ENCODE measurements at regions not wholly inside any gene's neighbourhood (a gene's known extent, or its start where the extent isn't known, plus 50 kb on each side); places are given as distances from the start of the nearest gene placed in this dataset.

DNA sequence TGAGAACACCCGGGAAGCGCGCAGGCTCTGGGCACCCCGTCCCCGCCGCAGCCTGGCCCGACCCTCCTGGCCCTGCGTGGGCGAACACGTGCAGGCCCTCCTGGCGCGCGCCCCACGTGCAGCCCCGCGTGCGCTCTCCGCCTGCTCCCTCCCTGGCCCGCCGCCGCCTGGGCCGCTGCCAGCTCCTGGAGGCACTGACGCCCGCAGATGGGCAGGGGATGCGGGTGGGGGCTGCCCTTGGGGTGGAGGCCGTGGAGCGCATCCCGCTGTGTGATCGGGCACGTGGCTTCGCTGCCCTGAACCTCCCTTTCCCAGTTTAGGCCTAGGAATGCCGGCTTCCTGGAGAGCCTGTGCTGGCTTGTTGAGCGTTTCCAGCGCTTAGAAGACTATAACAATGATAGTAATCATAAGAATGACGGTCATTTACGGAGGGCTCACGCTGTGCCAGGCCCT is 104.6 kb upstream of the SLC6A6 start:
- peak; percentile 49 to 79 (median 59) for DNase-seq
- Histone ChIP-seq H3K9me3 (replicated peaks in 1 of 3) (no peaks in the 10 kb centered on the region), H3K27me3 (no peaks in the 10 kb centered on the region), H3K27ac (no peak overlapping the region), H3K36me3 (replicated peaks in 1 of 2) (no peaks in the 10 kb centered on the region), H3K4me1 (replicated peaks in 1 of 2) (peaks cover 4 to 13% of the 10 kb centered on the region in 2 donors), H3K4me3 (no peak overlapping the region)
- WGBS, 4 donors: 30 to 83% (median 42%) methylated on average over 4 to 37 of the region's 37 CpGs
- intact Hi-C loops (cut with DNase I): no loop called here
- TF ChIP-seq POLR2A (IDR thresholded peaks at IDR 0.05): no peak
- TF ChIP-seq, protein P1, sequence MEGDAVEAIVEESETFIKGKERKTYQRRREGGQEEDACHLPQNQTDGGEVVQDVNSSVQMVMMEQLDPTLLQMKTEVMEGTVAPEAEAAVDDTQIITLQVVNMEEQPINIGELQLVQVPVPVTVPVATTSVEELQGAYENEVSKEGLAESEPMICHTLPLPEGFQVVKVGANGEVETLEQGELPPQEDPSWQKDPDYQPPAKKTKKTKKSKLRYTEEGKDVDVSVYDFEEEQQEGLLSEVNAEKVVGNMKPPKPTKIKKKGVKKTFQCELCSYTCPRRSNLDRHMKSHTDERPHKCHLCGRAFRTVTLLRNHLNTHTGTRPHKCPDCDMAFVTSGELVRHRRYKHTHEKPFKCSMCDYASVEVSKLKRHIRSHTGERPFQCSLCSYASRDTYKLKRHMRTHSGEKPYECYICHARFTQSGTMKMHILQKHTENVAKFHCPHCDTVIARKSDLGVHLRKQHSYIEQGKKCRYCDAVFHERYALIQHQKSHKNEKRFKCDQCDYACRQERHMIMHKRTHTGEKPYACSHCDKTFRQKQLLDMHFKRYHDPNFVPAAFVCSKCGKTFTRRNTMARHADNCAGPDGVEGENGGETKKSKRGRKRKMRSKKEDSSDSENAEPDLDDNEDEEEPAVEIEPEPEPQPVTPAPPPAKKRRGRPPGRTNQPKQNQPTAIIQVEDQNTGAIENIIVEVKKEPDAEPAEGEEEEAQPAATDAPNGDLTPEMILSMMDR (IDR thresholded peaks at IDR 0.05): no peak

DNA sequence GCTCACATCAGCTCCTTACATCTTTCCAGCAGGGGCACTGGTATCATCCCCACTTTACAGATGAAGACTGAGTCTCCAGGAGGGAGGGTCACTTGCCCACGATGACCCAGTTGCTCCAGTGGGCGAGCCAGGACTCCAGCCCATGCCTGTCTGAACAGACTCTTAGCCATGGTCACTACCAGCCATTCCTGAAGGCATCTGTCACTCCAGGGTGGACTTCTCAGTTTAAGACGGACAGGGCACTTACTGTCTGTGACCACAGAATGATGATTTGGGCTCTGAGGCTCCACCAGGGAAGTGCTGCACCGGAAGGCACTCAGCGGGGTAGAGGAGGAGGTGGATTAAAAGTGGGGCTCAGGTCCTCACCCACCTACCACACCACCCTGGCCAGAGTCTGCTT is 104.0 kb upstream of the SLC6A6 start:
- intact Hi-C loops (cut with DNase I): no loop called here
- H3K36me3 ChIP-seq (replicated peaks in 1 of 2): no peaks in the 10 kb centered on the region
- H3K9me3 ChIP-seq (replicated peaks in 1 of 3): no peaks in the 10 kb centered on the region
- no peak for TF ChIP-seq POLR2A (IDR thresholded peaks at IDR 0.05)
- TF ChIP-seq, protein P1 (IDR thresholded peaks at IDR 0.05): no peak
- DNase-seq: no peak
- H3K4me3 ChIP-seq: no peak overlapping the region
- WGBS, 4 donors: 91 to 95% (median 94%) methylated on average over 5 of the region's 5 CpGs
- H3K27me3 ChIP-seq: no peaks in the 10 kb centered on the region
- H3K4me1 ChIP-seq (replicated peaks in 1 of 2): peaks cover 4 to 13% of the 10 kb centered on the region in 2 donors
- H3K27ac ChIP-seq: no peak overlapping the region

DNA sequence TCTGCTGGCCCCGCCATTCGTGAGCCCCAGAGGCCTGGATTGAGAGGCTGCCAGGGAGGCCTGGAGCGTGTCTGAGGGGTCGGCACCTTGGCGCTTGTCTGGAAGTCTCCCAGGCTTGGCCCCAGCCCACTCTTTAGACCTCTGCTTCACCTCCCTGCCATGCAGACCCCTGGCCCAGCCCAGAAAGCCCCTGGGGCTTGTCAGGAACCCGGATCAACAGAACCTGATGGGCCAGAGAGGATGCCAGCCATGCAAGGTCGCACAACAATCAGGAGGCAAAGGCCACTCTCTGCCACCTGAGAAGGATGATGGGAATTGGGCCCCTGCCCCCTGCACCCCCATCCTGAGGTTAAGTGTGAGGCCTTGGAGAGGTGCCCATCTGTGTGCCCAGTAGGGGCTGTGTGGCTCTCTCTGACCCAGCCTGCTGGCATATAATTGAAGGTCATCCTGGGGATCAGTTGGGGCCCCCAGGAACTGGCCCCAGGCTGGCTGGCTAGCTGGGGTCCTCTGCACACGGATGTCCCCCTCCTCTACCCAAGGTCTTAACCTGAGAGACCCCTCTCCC is 103.3 kb upstream of the SLC6A6 start:
- intact Hi-C loops (cut with DNase I): no loop called here
- DNase-seq: no peak
- TF ChIP-seq, protein P1 (IDR thresholded peaks at IDR 0.05): no peak
- TF ChIP-seq POLR2A (IDR thresholded peaks at IDR 0.05): no peak
- H3K27ac ChIP-seq: no peak overlapping the region
- H3K27me3 ChIP-seq: no peaks in the 10 kb centered on the region
- H3K9me3 ChIP-seq (replicated peaks in 1 of 3): no peaks in the 10 kb centered on the region
- WGBS, 4 donors: 92 to 95% (median 93%) methylated on average over 8 of the region's 8 CpGs; no CpG with 5 or more reads in 1 of the 4 donors
- H3K4me3 ChIP-seq: no peak overlapping the region
- H3K36me3 ChIP-seq (replicated peaks in 1 of 2): no peaks in the 10 kb centered on the region
- peaks cover 4 to 13% of the 10 kb centered on the region in 2 donors for H3K4me1 ChIP-seq (replicated peaks in 1 of 2)

DNA sequence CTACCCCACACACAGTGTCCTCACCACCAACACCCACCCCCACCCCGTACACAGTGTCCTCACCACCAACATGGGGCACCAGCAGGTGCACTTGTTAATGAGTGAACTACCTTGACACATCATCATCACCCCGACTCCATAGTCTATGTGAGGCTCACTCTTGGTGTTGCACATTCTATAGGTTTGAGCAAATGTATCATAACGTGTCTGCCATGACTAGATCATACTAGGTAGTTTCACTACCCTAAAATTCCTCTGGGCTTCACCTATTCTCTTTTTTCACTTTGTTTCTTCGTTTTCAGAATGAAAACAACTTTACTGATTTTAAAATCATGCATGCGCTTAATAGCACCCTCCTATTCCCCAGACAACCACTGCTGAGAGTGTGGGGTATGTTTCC is 102.6 kb upstream of the SLC6A6 start:
- no peak overlapping the region for H3K27ac ChIP-seq
- intact Hi-C loops (cut with DNase I): no loop called here

More for the DNA sequence above, 102.6 kb upstream of the SLC6A6 start:
- Histone ChIP-seq H3K9me3 (replicated peaks in 1 of 3) (no peaks in the 10 kb centered on the region), H3K36me3 (replicated peaks in 1 of 2) (no peaks in the 10 kb centered on the region), H3K4me1 (replicated peaks in 1 of 2) (peaks cover 4 to 19% of the 10 kb centered on the region in 2 donors), H3K27me3 (no peaks in the 10 kb centered on the region), H3K4me3 (no peak overlapping the region)
- no peak for TF ChIP-seq POLR2A (IDR thresholded peaks at IDR 0.05)
- DNase-seq: no peak
- WGBS, 4 donors: 75 to 85% (median 81%) methylated on average over 5 of the region's 5 CpGs
